ENCODE measurements at regions not wholly inside any gene's neighbourhood (a gene's known extent, or its start where the extent isn't known, plus 50 kb on each side); places are given as distances from the start of the nearest gene placed in this dataset.

- no peak for DNase-seq
Measured at GRCh38 chr2:145085612-145086011, 565.7 kb upstream of the ZEB2 start.

GRCh38 chr2:145080426-145080825 is 560.5 kb upstream of the ZEB2 start:
- no peak for DNase-seq

- no peak for DNase-seq
Measured at GRCh38 chr2:145079641-145080040, 559.7 kb upstream of the ZEB2 start.

- no peak for DNase-seq
Measured at GRCh38 chr2:145078923-145079322, 559.0 kb upstream of the ZEB2 start.

GRCh38 chr2:145076085-145076484 is 556.2 kb upstream of the ZEB2 start:
- no peak for DNase-seq

GRCh38 chr2:145075454-145076062 is 555.6 kb upstream of the ZEB2 start:
- DNase-seq, result no peak

GRCh38 chr2:145070703-145071102 is 550.8 kb upstream of the ZEB2 start:
- no peak for DNase-seq

GRCh38 chr2:145068509-145068908 is 548.6 kb upstream of the ZEB2 start:
- DNase-seq, result no peak

GRCh38 chr2:145067549-145068030 is 547.7 kb upstream of the ZEB2 start:
- no peak for DNase-seq

GRCh38 chr2:145066856-145067548 is 547.1 kb upstream of the ZEB2 start:
- no peak for DNase-seq

GRCh38 chr2:145066151-145066661 is 546.3 kb upstream of the ZEB2 start:
- no peak for DNase-seq

- DNase-seq, result no peak
Measured at GRCh38 chr2:145065342-145065741, 545.4 kb upstream of the ZEB2 start.

GRCh38 chr2:145064511-145064910 is 544.6 kb upstream of the ZEB2 start:
- no peak for DNase-seq

GRCh38 chr2:145060876-145061275 is 541.0 kb upstream of the ZEB2 start:
- DNase-seq, result no peak

GRCh38 chr2:145059914-145060313 is 540.0 kb upstream of the ZEB2 start:
- no peak for DNase-seq

- DNase-seq, result no peak
Measured at GRCh38 chr2:145059343-145059742, 539.4 kb upstream of the ZEB2 start.

- DNase-seq, result no peak
Measured at GRCh38 chr2:145058457-145058856, 538.5 kb upstream of the ZEB2 start.

- no peak for DNase-seq
Measured at GRCh38 chr2:145055651-145056050, 535.7 kb upstream of the ZEB2 start.

- no peak for DNase-seq
Measured at GRCh38 chr2:145050134-145050533, 530.2 kb upstream of the ZEB2 start.

GRCh38 chr2:145049475-145049874 is 529.6 kb upstream of the ZEB2 start:
- DNase-seq, result no peak

GRCh38 chr2:145047554-145047953 is 527.6 kb upstream of the ZEB2 start:
- no peak for DNase-seq

GRCh38 chr2:145044491-145044890 is 524.6 kb upstream of the ZEB2 start:
- no peak for DNase-seq

- no peak for DNase-seq
Measured at GRCh38 chr2:145043399-145043834, 523.5 kb upstream of the ZEB2 start.

GRCh38 chr2:145041706-145042105 is 521.8 kb upstream of the ZEB2 start:
- no peak for DNase-seq

Data from suppressor macrophage treated with lipopolysaccharide for 1 hour (primary cell).